Memory B cell (primary cell): ENCODE measurements at regions not wholly inside any gene's neighbourhood (a gene's known extent, or its start where the extent isn't known, plus 50 kb on each side); places are given as distances from the start of the nearest gene placed in this dataset.
"Not testable (repeated sequence)": the region's sequence is repeated elsewhere in the genome, so short reads cannot be mapped to it uniquely, and the experiment has no call there.

ENCODE experiments used
- ATAC-seq: fragments of 150-1000 bp; cut with Tn5 transposase; 2 replicates; pipeline ENCODE4 v1.10.0; 2021; ENCODE audit warnings: low read depth, mild to moderate bottlenecking, moderate library complexity
- DNase-seq, 2 donors: peaks; one replicate each; pipeline ENCODE4 v3.0.0; 2022; ENCODE audit warnings: low spot score in 2 of 2
- H3K27ac Mint-ChIP-seq: one replicate; pipeline ENCODE4 v1.8.0; 2022; ENCODE audit warnings: mild to moderate bottlenecking, moderate library complexity, mixed read lengths
- H3K27me3 Mint-ChIP-seq: one replicate; pipeline ENCODE4 v1.8.0; 2022; ENCODE audit warnings: mixed read lengths
- H3K36me3 Mint-ChIP-seq: one replicate; pipeline ENCODE4 v1.8.0; 2022; ENCODE audit warnings: mild to moderate bottlenecking, mixed read lengths
- H3K4me1 Mint-ChIP-seq: one replicate; pipeline ENCODE4 v1.8.0; 2022; ENCODE audit warnings: mixed read lengths
- H3K4me3 Mint-ChIP-seq: one replicate; pipeline ENCODE4 v1.8.0; 2022; ENCODE audit warnings: mild to moderate bottlenecking, moderate library complexity, mixed read lengths
- H3K9me3 Mint-ChIP-seq: one replicate; pipeline ENCODE4 v1.8.0; 2022; ENCODE audit warnings: mixed read lengths

DNA sequence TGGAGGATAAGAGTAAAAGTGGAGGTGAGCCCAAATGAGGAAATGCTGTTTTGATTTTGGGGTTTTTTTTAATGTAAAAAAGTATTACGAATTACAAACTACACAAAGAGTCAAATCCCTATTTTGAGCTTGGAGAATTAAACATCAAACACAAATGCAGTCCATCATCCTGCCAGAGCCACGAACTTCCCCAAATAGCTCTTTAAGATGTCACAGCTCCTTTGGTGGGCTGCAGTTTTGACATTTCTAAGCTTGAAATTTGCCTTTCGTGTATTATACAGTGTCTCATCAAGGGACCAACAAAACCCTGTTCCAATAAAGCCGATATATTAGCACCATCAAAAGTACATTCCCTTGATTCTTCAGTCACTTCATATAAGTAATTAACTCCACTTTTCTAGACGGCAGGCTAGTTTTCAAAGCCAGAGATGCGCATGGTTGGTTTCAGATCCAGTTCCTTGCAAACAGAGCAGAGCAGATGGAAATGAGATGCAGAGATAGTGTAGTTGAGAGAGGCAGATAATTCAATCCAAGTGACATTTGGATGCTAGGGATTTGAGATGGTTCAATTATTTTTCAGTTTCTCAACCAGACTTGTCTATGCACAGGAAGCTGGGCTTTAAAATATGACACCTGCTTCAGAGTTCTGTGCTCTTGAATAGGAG, 580.9 kb downstream of the EDEM1 start:
- no peak for ATAC-seq
- Mint-ChIP-seq H3K9me3 (no peaks in the 10 kb centered on the region), H3K4me1 (no peaks in the 10 kb centered on the region), H3K27ac (no peak overlapping the region), H3K36me3 (no peaks in the 10 kb centered on the region), H3K27me3 (no peaks in the 10 kb centered on the region), H3K4me3 (no peak overlapping the region)
- DNase-seq = no peak

DNA sequence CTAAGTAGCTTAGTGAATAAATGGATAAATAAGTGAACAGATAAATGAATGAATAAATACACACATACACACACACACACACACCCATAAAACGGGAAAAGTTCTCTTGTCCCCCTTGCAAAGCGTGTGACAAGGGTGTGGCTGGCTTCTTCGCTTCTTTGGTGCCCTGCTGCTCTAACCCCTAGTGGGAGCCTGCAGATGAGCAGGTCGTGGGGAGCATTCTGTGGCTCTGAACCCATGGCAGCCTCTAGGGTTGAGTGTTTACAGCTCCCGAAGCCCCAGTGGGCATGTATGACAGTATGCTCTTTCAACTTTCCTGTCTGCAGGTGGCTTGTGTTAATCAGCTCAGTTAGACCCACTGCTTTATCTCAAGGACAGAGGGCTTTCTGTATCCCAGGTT, 582.3 kb downstream of the EDEM1 start:
- no peaks in the 10 kb centered on the region for H3K36me3 Mint-ChIP-seq
- no peak overlapping the region for H3K27ac Mint-ChIP-seq
- no peaks in the 10 kb centered on the region for H3K27me3 Mint-ChIP-seq
- DNase-seq (no peak), ATAC-seq (no peak)
- H3K4me3 Mint-ChIP-seq = no peak overlapping the region
- H3K4me1 Mint-ChIP-seq = no peaks in the 10 kb centered on the region
- H3K9me3 Mint-ChIP-seq = no peaks in the 10 kb centered on the region

DNA sequence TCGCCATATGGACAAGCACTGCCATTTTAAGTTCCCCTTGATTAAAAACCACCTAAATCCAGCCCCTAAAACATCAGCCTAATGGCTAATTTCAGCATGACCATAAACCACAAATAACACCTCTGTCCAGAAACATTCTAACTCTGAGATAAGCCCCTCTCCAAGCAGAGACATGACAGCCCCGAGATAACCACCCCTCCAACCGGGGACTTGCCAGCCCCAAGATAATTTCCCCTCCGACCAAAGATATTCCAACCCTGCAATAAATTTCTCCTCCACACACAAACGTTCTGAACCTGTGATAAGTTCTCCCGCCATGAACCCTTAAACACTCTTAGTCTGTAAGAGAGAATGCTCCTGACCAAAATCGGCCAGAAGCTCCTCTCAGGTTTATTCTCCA, 586.8 kb downstream of the EDEM1 start:
- no peak for ATAC-seq
- Mint-ChIP-seq H3K27ac (no peak overlapping the region), H3K36me3 (no peaks in the 10 kb centered on the region), H3K4me1 (no peaks in the 10 kb centered on the region), H3K9me3 (peaks cover 2% of the 10 kb centered on the region), H3K27me3 (no peaks in the 10 kb centered on the region), H3K4me3 (no peak overlapping the region)
- DNase-seq = no peak

DNA sequence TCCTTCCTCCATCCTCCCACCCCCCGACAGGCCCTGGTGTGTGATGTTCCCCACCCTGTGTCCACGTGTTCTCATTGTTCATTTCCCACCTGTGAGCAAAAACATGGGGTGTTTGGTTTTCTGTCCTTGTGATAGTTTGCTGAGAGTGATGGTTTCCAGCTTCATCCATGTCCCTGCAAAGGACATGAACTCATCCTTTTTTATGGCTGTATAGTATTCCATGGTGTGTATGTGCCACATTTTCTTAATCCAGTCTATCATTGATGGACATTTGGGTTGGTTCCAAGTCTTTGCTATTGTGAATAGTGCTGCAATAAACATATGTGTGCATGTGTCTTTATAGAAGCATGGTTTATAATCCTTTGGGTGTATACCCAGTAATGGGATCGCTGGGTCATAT, 587.6 kb downstream of the EDEM1 start:
- H3K27me3 Mint-ChIP-seq, H3K27ac Mint-ChIP-seq, H3K4me3 Mint-ChIP-seq, DNase-seq, H3K9me3 Mint-ChIP-seq, H3K4me1 Mint-ChIP-seq, ATAC-seq, H3K36me3 Mint-ChIP-seq: not testable (repeated sequence)

GRCh38 chr3:5784690-5785089, 597.2 kb downstream of the EDEM1 start:
- Mint-ChIP-seq H3K27ac (no peak overlapping the region), H3K4me3 (no peak overlapping the region), H3K27me3 (no peaks in the 10 kb centered on the region), H3K9me3 (peaks cover 1% of the 10 kb centered on the region), H3K4me1 (no peaks in the 10 kb centered on the region), H3K36me3 (no peaks in the 10 kb centered on the region)
- ATAC-seq (no peak), DNase-seq (no peak)

DNA sequence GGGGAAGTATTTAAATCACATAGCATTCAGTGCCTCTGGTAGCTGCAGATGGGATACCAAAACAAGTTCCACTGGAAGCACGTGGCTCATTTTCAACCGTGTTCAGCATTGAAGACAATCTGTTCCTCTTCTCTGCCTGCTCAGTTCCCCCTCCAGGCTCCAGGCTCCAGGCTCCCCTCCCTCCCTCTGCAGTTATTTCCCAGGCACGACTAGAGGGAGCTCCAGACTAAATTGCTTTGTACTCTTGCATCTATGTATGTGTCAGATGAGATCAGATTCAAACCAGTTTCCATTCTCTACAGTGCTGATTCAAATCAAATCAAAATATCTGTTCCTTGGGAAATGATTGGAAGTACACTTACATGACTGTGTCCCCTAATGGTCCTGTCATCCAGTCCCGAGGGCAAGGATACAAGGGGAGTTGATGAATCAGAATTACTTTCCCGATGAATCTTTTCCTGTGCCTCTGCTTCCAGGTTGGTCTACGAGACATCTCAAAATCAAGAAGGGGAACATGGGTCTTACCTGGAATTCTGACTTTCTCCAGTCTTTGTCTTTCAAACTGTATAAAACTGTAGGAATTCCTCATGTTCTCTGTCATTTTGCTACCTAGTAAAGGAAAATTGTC, 600.5 kb downstream of the EDEM1 start:
- Mint-ChIP-seq H3K4me1 (no peaks in the 10 kb centered on the region), H3K27me3 (peaks cover 1% of the 10 kb centered on the region), H3K4me3 (no peak overlapping the region), H3K27ac (no peak overlapping the region), H3K9me3 (peaks cover 1% of the 10 kb centered on the region), H3K36me3 (no peaks in the 10 kb centered on the region)
- DNase-seq = no peak
- no peak for ATAC-seq

DNA sequence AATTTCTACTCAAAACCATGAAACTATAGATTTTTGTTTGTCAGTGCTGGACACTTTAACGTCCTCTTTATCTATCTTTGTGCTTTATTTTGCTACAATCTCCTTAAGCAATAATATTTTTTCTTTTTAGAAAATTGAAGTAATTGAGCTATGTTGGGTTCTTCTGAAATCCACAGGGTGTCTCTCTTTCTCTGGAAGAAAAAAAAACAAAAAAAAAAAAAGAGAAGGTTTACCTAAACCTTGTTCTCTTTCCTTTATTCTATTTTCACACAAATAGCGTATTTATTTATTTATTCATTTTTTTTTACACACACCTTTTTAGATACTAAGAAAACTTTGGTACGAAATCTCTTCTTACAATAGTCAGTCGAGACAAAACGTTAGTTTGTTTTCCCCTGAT, 601.0 kb downstream of the EDEM1 start:
- DNase-seq (no peak), ATAC-seq (no peak)
- no peaks in the 10 kb centered on the region for H3K36me3 Mint-ChIP-seq
- H3K4me3 Mint-ChIP-seq = no peak overlapping the region
- no peaks in the 10 kb centered on the region for H3K9me3 Mint-ChIP-seq
- peaks cover 1% of the 10 kb centered on the region for H3K27me3 Mint-ChIP-seq
- no peak overlapping the region for H3K27ac Mint-ChIP-seq
- H3K4me1 Mint-ChIP-seq = no peaks in the 10 kb centered on the region

GRCh38 chr3:5791558-5791957, 604.1 kb downstream of the EDEM1 start:
- H3K4me1 Mint-ChIP-seq = no peaks in the 10 kb centered on the region
- ATAC-seq (no peak), DNase-seq (no peak)
- peaks cover 2% of the 10 kb centered on the region for H3K9me3 Mint-ChIP-seq
- no peak overlapping the region for H3K27ac Mint-ChIP-seq
- H3K4me3 Mint-ChIP-seq = no peak overlapping the region
- peaks cover 3% of the 10 kb centered on the region for H3K27me3 Mint-ChIP-seq
- H3K36me3 Mint-ChIP-seq = no peaks in the 10 kb centered on the region

- Mint-ChIP-seq H3K9me3 (peaks cover 2% of the 10 kb centered on the region), H3K36me3 (no peaks in the 10 kb centered on the region), H3K27me3 (peaks cover 1% of the 10 kb centered on the region), H3K4me3 (no peak overlapping the region), H3K4me1 (peaks cover 2% of the 10 kb centered on the region), H3K27ac (no peak overlapping the region)
- DNase-seq (no peak), ATAC-seq (no peak)
These were observed 609.0 kb downstream of the EDEM1 start for GRCh38 chr3:5796541-5796940.

- no peak overlapping the region for H3K27ac Mint-ChIP-seq
- no peak for ATAC-seq
- DNase-seq = no peak
- H3K27me3 Mint-ChIP-seq = peaks cover 1% of the 10 kb centered on the region
- H3K4me3 Mint-ChIP-seq = no peak overlapping the region
- no peaks in the 10 kb centered on the region for H3K36me3 Mint-ChIP-seq
- H3K4me1 Mint-ChIP-seq = peaks cover 2% of the 10 kb centered on the region
- H3K9me3 Mint-ChIP-seq = peaks cover 2% of the 10 kb centered on the region
These were observed 611.3 kb downstream of the EDEM1 start for GRCh38 chr3:5798809-5799208.

- Mint-ChIP-seq H3K9me3 (peaks cover 2% of the 10 kb centered on the region), H3K4me3 (no peak overlapping the region), H3K4me1 (peaks cover 2% of the 10 kb centered on the region), H3K27ac (no peak overlapping the region), H3K27me3 (peaks cover 1% of the 10 kb centered on the region), H3K36me3 (no peaks in the 10 kb centered on the region)
- ATAC-seq (no peak), DNase-seq (no peak)
These were observed 611.9 kb downstream of the EDEM1 start for GRCh38 chr3:5799398-5799797.

DNA sequence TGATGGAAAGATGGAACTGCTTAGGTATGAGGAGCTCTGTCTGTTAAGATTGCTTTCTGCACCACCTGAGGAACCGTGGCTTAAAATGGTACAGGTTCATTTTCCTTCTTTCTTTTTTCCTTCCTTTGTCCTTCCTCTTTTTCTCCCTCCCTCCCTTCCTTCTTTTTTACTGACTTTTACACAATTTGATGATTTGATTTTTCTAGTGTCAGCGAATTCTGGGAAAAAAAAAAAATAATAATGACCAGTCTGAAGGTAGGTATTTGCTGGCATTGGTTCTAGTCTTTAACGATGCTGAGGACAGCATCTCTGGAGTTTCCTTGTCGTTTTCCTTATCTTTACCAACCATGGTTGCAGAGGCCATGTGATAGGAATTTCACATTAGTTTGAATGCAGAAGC, 613.5 kb downstream of the EDEM1 start:
- Mint-ChIP-seq H3K36me3 (no peaks in the 10 kb centered on the region), H3K9me3 (peaks cover 2% of the 10 kb centered on the region), H3K4me3 (no peak overlapping the region), H3K4me1 (peaks cover 2% of the 10 kb centered on the region), H3K27me3 (peaks cover 1% of the 10 kb centered on the region), H3K27ac (no peak overlapping the region)
- DNase-seq (no peak), ATAC-seq (no peak)

GRCh38 chr3:5806192-5806591, 618.7 kb downstream of the EDEM1 start:
- H3K36me3 Mint-ChIP-seq = no peaks in the 10 kb centered on the region
- H3K27me3 Mint-ChIP-seq = peaks cover 3% of the 10 kb centered on the region
- H3K4me1 Mint-ChIP-seq = no peaks in the 10 kb centered on the region
- no peaks in the 10 kb centered on the region for H3K9me3 Mint-ChIP-seq
- no peak for ATAC-seq
- no peak overlapping the region for H3K27ac Mint-ChIP-seq
- no peak overlapping the region for H3K4me3 Mint-ChIP-seq
- DNase-seq = no peak

GRCh38 chr3:5809586-5810246, 622.2 kb downstream of the EDEM1 start:
- no peak overlapping the region for H3K4me3 Mint-ChIP-seq
- ATAC-seq (no peak), DNase-seq (no peak)
- H3K4me1 Mint-ChIP-seq = no peaks in the 10 kb centered on the region
- H3K27me3 Mint-ChIP-seq = peaks cover 3% of the 10 kb centered on the region
- no peaks in the 10 kb centered on the region for H3K36me3 Mint-ChIP-seq
- no peaks in the 10 kb centered on the region for H3K9me3 Mint-ChIP-seq
- H3K27ac Mint-ChIP-seq = no peak overlapping the region

DNA sequence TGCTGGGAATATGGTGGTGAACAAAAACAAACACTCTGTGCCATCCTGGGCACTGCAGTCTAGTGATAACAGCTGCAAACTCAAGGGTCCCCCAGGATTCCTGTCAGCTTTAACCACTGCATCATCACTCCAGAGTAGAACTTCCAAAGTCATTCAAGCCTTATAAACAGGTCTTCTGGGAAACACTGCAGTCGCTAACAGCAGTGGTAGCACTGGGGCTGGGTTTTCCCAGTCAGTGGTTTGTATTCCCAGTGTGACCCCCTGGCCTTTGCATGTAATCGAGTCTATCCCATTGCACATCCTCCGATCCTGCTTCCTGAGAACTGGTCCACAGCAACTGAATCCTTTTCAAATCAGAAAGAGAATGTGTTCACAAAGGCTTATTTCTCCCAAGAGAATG, 623.5 kb downstream of the EDEM1 start:
- Mint-ChIP-seq H3K4me3 (no peak overlapping the region), H3K9me3 (no peaks in the 10 kb centered on the region), H3K36me3 (no peaks in the 10 kb centered on the region), H3K4me1 (no peaks in the 10 kb centered on the region), H3K27me3 (peaks cover 3% of the 10 kb centered on the region), H3K27ac (no peak overlapping the region)
- DNase-seq = no peak
- ATAC-seq = no peak
